Suprapubic skin (tissue), 4 donors: ENCODE measurements at regions not wholly inside any gene's neighbourhood (a gene's known extent, or its start where the extent isn't known, plus 50 kb on each side); places are given as distances from the start of the nearest gene placed in this dataset.

Experiments used
- DNase-seq, 2 donors: peaks; one replicate each; pipeline ENCODE4 v3.0.0-alpha.2; 2019; ENCODE audit warnings: low spot score in 2 of 2
- H3K27ac ChIP-seq: fragments of 200-600 bp; sonication (generic); one replicate; pipeline ENCODE4 v1.5.1; 2019
- H3K27me3 ChIP-seq: fragments of 200-600 bp; sonication (generic); one replicate; pipeline ENCODE4 v1.5.1; 2019
- H3K36me3 ChIP-seq: fragments of 200-600 bp; sonication (generic); one replicate; pipeline ENCODE4 v1.5.1; 2019
- H3K4me1 ChIP-seq: fragments of 200-600 bp; sonication (generic); one replicate; pipeline ENCODE4 v1.5.1; 2019
- H3K4me3 ChIP-seq: fragments of 200-600 bp; sonication (generic); one replicate; pipeline ENCODE4 v1.5.1; 2019; ENCODE audit warnings: mild to moderate bottlenecking
- H3K9me3 ChIP-seq: fragments of 200-600 bp; sonication (generic); one replicate; pipeline ENCODE4 v1.5.1; 2019
- EP300 ChIP-seq: sonication (generic); formaldehyde crosslinking; IDR thresholded peaks from one replicate; pipeline ENCODE4 v1.6.1; 2017; ENCODE audit warnings: antibody characterized with exemption
- POLR2A ChIP-seq, 2 donors: fragments of 450-650 bp; IDR thresholded peaks; one replicate each; pipeline ENCODE4 v1.6.1; 2017; ENCODE audit warnings: antibody characterized with exemption in 2 of 2, mild to moderate bottlenecking in 2 of 2, moderate library complexity in 2 of 2
- POLR2AphosphoS5 ChIP-seq, 3 donors: sonication (generic); formaldehyde crosslinking; IDR thresholded peaks; one replicate each; pipeline ENCODE4 v1.6.1; 2017; ENCODE audit warnings: antibody characterized with exemption in 3 of 3
- WGBS: methylation state at CpG from one replicate; pipeline ENCODE4 v1.1.5; 2018; 5-methylcytosine and 5-hydroxymethylcytosine counted together
- TF ChIP-seq, protein P1 (sequence below), 2 donors: fragments of 200-600 bp in 1 of 2; fragments of 450-650 bp in 1 of 2; sonication (generic) in 1 of 2; IDR thresholded peaks; one replicate each; pipeline ENCODE4 v1.5.1; 2016 to 2019; ENCODE audit warnings: antibody characterized with exemption in 2 of 2, mild to moderate bottlenecking in 1 of 2, moderate library complexity in 1 of 2

DNA sequence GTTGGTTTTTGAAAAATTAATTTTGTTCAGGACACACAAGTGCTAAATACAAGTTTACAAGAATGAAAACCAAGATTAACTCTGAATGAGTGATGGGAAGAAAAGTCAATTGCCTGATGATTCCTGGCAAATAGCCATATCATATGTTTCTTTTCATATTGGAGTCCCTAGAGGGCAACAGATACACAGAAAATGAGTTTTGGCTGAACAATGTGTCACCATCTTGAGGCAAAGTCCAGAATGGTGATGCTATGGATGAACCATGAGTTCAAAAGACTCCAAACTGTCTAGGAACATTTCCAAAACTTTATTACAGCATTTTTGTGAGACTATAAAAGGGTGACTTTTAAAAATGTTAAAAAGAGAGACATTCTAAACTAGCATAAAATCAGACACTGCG lies 382.9 kb downstream of the TMEM161B start:
- Histone ChIP-seq H3K27ac (no peak overlapping the region), H3K9me3 (no peaks in the 10 kb centered on the region), H3K4me1 (no peaks in the 10 kb centered on the region), H3K27me3 (no peaks in the 10 kb centered on the region), H3K4me3 (no peak overlapping the region), H3K36me3 (no peaks in the 10 kb centered on the region)
- 72% methylated on average over 1 of the region's 1 CpG for WGBS
- no peak for DNase-seq
- TF ChIP-seq POLR2A (IDR thresholded peaks at IDR 0.05) = no peak
- TF ChIP-seq, protein P1, sequence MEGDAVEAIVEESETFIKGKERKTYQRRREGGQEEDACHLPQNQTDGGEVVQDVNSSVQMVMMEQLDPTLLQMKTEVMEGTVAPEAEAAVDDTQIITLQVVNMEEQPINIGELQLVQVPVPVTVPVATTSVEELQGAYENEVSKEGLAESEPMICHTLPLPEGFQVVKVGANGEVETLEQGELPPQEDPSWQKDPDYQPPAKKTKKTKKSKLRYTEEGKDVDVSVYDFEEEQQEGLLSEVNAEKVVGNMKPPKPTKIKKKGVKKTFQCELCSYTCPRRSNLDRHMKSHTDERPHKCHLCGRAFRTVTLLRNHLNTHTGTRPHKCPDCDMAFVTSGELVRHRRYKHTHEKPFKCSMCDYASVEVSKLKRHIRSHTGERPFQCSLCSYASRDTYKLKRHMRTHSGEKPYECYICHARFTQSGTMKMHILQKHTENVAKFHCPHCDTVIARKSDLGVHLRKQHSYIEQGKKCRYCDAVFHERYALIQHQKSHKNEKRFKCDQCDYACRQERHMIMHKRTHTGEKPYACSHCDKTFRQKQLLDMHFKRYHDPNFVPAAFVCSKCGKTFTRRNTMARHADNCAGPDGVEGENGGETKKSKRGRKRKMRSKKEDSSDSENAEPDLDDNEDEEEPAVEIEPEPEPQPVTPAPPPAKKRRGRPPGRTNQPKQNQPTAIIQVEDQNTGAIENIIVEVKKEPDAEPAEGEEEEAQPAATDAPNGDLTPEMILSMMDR (IDR thresholded peaks at IDR 0.05) = no peak
- no peak for TF ChIP-seq EP300
- no peak for TF ChIP-seq POLR2AphosphoS5 (IDR thresholded peaks at IDR 0.05)

- DNase-seq = no peak
- 84% methylated on average over 2 of the region's 2 CpGs for WGBS
- Histone ChIP-seq H3K4me1 (no peaks in the 10 kb centered on the region), H3K9me3 (no peaks in the 10 kb centered on the region), H3K27me3 (no peaks in the 10 kb centered on the region), H3K36me3 (no peaks in the 10 kb centered on the region), H3K4me3 (no peak overlapping the region), H3K27ac (no peak overlapping the region)
- TF ChIP-seq, protein P1 (IDR thresholded peaks at IDR 0.05) = no peak
- TF ChIP-seq EP300 (no peak), POLR2A (IDR thresholded peaks at IDR 0.05) (no peak), POLR2AphosphoS5 (IDR thresholded peaks at IDR 0.05) (no peak)
Observed at GRCh38 chr5:87877495-87877894, 391.1 kb downstream of the TMEM161B start.

DNA sequence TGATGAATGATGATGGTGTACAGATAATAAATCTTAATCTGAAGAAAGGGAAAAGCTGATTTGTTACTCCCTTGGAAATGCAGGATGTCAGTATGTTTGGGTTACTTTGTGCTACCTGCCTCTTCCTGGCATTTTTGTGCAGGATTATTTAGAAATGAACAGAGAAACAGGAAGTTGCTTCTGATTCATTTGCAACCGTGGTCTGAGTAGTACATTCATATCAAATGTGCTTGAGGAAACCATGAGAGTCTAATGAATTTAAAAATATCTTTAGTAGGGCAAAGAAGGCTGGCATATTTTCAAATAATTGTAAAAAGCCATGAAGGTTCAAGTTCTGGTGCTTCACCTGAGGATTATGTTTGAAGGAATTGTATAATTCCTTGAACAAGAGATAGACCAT lies 391.6 kb downstream of the TMEM161B start:
- Histone ChIP-seq H3K27me3 (no peaks in the 10 kb centered on the region), H3K4me1 (no peaks in the 10 kb centered on the region), H3K27ac (no peak overlapping the region), H3K9me3 (no peaks in the 10 kb centered on the region), H3K36me3 (no peaks in the 10 kb centered on the region), H3K4me3 (no peak overlapping the region)
- no peak for DNase-seq
- 23% methylated on average over 1 of the region's 1 CpG for WGBS
- TF ChIP-seq, protein P1 (IDR thresholded peaks at IDR 0.05) = no peak
- TF ChIP-seq EP300 (no peak), POLR2AphosphoS5 (IDR thresholded peaks at IDR 0.05) (no peak), POLR2A (IDR thresholded peaks at IDR 0.05) (no peak)

DNA sequence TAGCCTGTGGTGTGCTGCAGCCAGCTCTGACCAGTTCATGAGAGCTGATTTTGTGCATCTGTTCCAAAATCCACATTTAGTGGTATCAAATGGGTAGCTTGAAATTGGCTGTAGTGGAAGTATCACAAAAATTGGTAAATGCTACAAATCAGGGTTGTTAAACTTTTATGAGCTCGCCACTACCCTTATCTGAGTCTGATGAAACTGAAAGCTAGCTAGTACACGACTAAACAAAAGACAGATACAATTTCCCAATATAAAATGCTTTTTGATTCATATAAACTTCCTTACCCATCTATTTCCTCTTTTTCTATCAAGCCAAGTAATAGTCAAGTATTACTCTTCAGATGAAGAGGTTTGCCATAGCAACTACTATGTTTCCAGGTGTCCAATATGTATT lies 392.0 kb downstream of the TMEM161B start:
- Histone ChIP-seq H3K9me3 (no peaks in the 10 kb centered on the region), H3K36me3 (no peaks in the 10 kb centered on the region), H3K4me1 (no peaks in the 10 kb centered on the region), H3K4me3 (no peak overlapping the region), H3K27ac (no peak overlapping the region), H3K27me3 (no peaks in the 10 kb centered on the region)
- TF ChIP-seq, protein P1 (IDR thresholded peaks at IDR 0.05) = no peak
- TF ChIP-seq POLR2AphosphoS5 (IDR thresholded peaks at IDR 0.05) (no peak), POLR2A (IDR thresholded peaks at IDR 0.05) (no peak), EP300 (no peak)
- no peak for DNase-seq
- 73% methylated on average over 2 of the region's 2 CpGs for WGBS

DNA sequence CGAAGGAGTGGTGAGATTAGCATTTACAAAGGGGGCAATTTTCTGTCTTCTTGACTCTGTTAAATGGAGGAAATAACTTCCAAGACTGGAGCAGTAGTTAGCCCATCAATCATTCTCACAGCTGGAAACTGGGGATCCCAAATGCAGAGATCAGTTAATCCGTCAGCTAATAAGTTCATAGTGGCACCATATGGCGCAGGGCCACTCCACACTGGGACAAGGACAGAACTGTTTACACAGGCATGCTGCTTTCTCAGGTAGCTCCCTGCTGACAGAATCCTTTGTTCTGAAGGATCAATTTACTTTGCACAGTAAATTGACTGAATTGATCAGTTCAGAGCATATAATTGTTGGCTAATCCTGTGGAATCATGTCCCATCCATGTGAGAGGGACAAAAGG lies 395.7 kb downstream of the TMEM161B start:
- Histone ChIP-seq H3K27ac (no peak overlapping the region), H3K4me1 (no peaks in the 10 kb centered on the region), H3K4me3 (no peak overlapping the region), H3K9me3 (no peaks in the 10 kb centered on the region), H3K27me3 (no peaks in the 10 kb centered on the region), H3K36me3 (no peaks in the 10 kb centered on the region)
- WGBS = 78% methylated on average over 3 of the region's 3 CpGs
- no peak for DNase-seq
- no peak for TF ChIP-seq POLR2AphosphoS5 (IDR thresholded peaks at IDR 0.05)

DNA sequence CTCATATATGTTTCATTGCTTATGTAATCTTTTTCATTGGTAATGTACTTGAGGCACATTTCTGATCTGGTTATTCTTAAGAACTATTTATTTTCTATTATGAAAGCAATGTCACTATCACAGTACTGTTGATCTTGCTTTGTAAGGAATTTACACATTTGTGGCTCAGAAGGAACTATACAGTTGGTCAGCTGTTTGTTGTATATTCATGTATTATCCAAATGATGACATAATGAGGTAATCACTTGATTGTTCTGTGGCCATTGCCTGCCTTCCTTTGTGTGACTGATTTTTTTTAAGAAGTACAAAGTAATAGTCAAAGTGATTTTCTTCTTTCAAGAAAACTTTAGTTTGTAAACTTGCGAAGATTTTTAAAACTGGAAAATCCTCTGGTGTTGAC lies 399.9 kb downstream of the TMEM161B start:
- DNase-seq = no peak
- no peak overlapping the region for H3K27ac ChIP-seq
- 93% methylated on average over 1 of the region's 1 CpG for WGBS
- no peaks in the 10 kb centered on the region for H3K27me3 ChIP-seq
- H3K4me3 ChIP-seq = no peak overlapping the region
- no peaks in the 10 kb centered on the region for H3K4me1 ChIP-seq
- TF ChIP-seq, protein P1 (IDR thresholded peaks at IDR 0.05) = no peak
- no peak for TF ChIP-seq POLR2A (IDR thresholded peaks at IDR 0.05)
- no peak for TF ChIP-seq EP300
- no peak for TF ChIP-seq POLR2AphosphoS5 (IDR thresholded peaks at IDR 0.05)
- no peaks in the 10 kb centered on the region for H3K9me3 ChIP-seq
- H3K36me3 ChIP-seq = no peaks in the 10 kb centered on the region
